ENCODE measurements at regions not wholly inside any gene's neighbourhood (a gene's known extent, or its start where the extent isn't known, plus 50 kb on each side); places are given as distances from the start of the nearest gene placed in this dataset.

- TF ChIP-seq CTCF (IDR thresholded peaks at IDR 0.05) (no peak), POLR2A (IDR thresholded peaks at IDR 0.05) (no peak)
Observed at GRCh38 chr1:198925567-198925966, 286.7 kb downstream of the PTPRC start.

All from thyroid gland (tissue), 4 donors.